Neutrophil (primary cell): ENCODE measurements at regions not wholly inside any gene's neighbourhood (a gene's known extent, or its start where the extent isn't known, plus 50 kb on each side); places are given as distances from the start of the nearest gene placed in this dataset.

ENCODE experiments used
- H3K27ac ChIP-seq: fragments of 200-600 bp; sonication (generic); 2 replicates; pipeline ENCODE4 v1.5.1; 2016; ENCODE audit warnings: mild to moderate bottlenecking, moderate library complexity
- H3K27me3 ChIP-seq: fragments of 200-600 bp; sonication (generic); 2 replicates; pipeline ENCODE4 v1.6.0; 2016; ENCODE audit warnings: mild to moderate bottlenecking
- H3K36me3 ChIP-seq: fragments of 200-600 bp; sonication (generic); 2 replicates; pipeline ENCODE4 v1.5.1; 2017
- H3K4me1 ChIP-seq, 2 experiments: fragments of 200-600 bp in 1 of 2; sonication (generic) in 1 of 2; 1 replicate in 1 of 2; 2 replicates in 1 of 2; pipeline versions ENCODE4 v1.5.1 to v1.6.1; 2013 to 2016; ENCODE audit warnings: low read depth in 1 of 2, low read length in 1 of 2, mild to moderate bottlenecking in 1 of 2, moderate library complexity in 1 of 2; ENCODE audit not compliant: control insufficient read depth in 1 of 2, insufficient read depth in 1 of 2
- H3K4me3 ChIP-seq, 2 experiments: fragments of 200-600 bp in 1 of 2; sonication (generic) in 1 of 2; 1 replicate in 1 of 2; 2 replicates in 1 of 2; pipeline ENCODE4 v1.5.1; 2013 to 2016; ENCODE audit warnings: low read depth in 1 of 2, low read length in 1 of 2, mild to moderate bottlenecking in 1 of 2, moderate library complexity in 1 of 2
- H3K9me3 ChIP-seq: fragments of 200-600 bp; sonication (generic); 2 replicates; pipeline ENCODE4 v1.5.1; 2016
- TF ChIP-seq, protein P1 (sequence below): fragments of 200-600 bp; sonication (generic); IDR thresholded peaks from 2 replicates; pipeline ENCODE4 v1.5.1; 2016; ENCODE audit warnings: antibody characterized with exemption

DNA sequence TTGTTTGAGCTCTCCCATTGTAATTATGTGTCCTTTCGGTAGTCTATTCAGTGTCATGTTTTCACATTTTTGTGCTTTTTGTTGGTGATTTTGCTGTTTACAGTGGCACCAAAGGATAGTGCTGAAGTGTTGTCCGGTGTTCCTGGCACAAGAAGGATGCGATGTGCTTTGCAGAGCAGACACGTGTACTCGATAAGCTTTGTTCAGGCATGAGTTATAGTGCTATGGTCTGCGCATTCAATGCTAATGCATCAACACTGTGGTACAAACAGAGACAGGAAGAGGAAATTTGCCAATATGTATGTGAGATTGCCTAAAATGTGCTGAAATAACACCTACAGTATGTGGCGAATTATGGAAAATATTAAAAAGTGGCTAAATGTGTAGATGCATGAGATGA lies 913.4 kb upstream of the ACO1 start:
- H3K4me3 ChIP-seq = no peak overlapping the region
- no peaks in the 10 kb centered on the region for H3K9me3 ChIP-seq
- H3K27me3 ChIP-seq = no peaks in the 10 kb centered on the region
- TF ChIP-seq, protein P1, sequence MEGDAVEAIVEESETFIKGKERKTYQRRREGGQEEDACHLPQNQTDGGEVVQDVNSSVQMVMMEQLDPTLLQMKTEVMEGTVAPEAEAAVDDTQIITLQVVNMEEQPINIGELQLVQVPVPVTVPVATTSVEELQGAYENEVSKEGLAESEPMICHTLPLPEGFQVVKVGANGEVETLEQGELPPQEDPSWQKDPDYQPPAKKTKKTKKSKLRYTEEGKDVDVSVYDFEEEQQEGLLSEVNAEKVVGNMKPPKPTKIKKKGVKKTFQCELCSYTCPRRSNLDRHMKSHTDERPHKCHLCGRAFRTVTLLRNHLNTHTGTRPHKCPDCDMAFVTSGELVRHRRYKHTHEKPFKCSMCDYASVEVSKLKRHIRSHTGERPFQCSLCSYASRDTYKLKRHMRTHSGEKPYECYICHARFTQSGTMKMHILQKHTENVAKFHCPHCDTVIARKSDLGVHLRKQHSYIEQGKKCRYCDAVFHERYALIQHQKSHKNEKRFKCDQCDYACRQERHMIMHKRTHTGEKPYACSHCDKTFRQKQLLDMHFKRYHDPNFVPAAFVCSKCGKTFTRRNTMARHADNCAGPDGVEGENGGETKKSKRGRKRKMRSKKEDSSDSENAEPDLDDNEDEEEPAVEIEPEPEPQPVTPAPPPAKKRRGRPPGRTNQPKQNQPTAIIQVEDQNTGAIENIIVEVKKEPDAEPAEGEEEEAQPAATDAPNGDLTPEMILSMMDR = no peak
- no peaks in the 10 kb centered on the region for H3K4me1 ChIP-seq
- H3K36me3 ChIP-seq = no peaks in the 10 kb centered on the region
- H3K27ac ChIP-seq = no peak overlapping the region

DNA sequence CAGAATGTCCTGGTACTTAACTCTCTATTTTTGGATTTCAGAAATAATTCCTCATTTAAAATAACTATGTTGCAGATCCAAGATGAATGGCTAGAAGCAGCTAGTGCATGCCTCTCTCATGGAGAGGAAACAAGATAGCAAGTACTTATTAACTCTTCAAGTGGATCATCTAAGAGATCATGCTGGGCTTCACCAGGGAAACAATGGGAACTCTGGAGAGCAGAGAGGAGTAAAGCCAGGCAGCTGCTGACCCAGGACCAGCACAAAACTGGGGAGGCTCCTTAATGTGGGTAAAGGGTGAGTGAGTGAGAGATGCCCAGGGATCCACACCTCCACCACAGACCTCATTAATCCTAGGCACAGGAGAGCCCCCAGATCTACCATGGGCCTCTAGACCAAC lies 897.8 kb upstream of the ACO1 start:
- Histone ChIP-seq H3K36me3 (no peaks in the 10 kb centered on the region), H3K9me3 (no peaks in the 10 kb centered on the region), H3K27ac (no peak overlapping the region), H3K4me1 (no peaks in the 10 kb centered on the region), H3K27me3 (no peaks in the 10 kb centered on the region), H3K4me3 (no peak overlapping the region)
- TF ChIP-seq, protein P1 = no peak

DNA sequence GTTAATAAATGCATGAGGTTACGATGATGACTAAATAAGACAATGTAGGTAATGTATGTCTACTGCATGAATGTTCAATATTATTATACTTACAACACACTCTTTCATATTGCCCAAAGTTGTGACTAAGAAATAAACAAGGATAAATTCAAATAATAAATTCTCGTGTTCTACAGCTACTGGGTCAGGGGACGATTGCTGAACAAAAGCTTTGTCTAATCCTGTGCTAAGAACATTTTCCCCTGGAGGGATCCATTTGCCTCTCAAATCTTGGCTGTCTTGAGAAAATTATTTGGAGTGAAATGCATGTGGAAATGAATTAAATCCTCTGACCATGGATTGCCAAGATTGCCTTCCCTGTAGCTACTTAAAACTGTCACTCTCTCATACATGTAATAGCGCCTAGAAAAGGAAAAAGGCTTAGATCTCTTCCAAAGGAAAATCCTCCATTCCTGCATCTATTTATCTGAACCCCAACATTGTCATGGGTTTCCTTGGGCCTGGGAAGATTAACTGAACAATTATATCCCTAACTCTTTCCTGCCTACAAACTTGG lies 893.8 kb upstream of the ACO1 start:
- TF ChIP-seq, protein P1 = no peak
- Histone ChIP-seq H3K4me1 (no peaks in the 10 kb centered on the region), H3K4me3 (no peak overlapping the region), H3K27ac (no peak overlapping the region), H3K9me3 (no peaks in the 10 kb centered on the region), H3K36me3 (no peaks in the 10 kb centered on the region), H3K27me3 (no peaks in the 10 kb centered on the region)

DNA sequence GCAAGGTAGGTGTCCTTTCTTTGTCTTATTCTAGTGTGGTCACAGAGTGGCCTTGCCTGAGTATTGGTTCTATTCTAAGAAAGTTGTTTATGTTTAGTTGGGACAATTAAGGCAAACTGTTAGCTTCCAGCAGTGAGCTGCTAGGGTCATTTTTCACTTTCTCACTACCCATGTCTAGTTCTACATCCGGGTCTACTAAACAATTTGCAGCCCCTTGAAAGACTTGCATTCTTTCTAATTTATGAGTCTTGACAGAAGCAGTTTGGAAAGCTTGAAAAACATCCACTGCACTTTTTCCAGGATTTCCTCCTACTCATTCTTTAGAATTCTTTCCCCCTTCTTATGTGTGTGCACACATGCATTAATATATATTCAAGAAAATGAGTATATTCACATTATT lies 892.2 kb upstream of the ACO1 start:
- H3K27me3 ChIP-seq = no peaks in the 10 kb centered on the region
- H3K27ac ChIP-seq = no peak overlapping the region
- H3K36me3 ChIP-seq = no peaks in the 10 kb centered on the region
- H3K4me1 ChIP-seq = no peaks in the 10 kb centered on the region
- no peaks in the 10 kb centered on the region for H3K9me3 ChIP-seq
- H3K4me3 ChIP-seq = no peak overlapping the region
- TF ChIP-seq, protein P1 = no peak

DNA sequence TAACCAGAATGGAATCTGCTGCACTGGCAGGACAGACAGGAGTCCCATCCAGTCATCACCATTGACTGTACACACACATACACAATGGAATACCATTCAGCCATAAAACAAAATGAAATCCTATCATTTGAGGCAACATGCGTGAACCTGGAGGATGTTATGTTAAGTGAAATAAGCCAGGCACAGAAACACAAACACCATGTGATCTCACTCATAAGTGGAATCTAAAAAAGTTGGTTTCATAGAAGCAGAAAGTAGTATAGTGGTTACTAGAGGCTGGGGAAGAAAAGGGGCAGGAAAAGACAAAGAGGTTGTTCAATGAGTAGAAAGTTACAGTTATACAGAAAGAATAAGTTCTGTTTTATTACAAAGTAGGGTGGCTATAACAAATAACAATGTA lies 884.0 kb upstream of the ACO1 start:
- no peaks in the 10 kb centered on the region for H3K4me1 ChIP-seq
- H3K27me3 ChIP-seq = no peaks in the 10 kb centered on the region
- no peaks in the 10 kb centered on the region for H3K9me3 ChIP-seq
- H3K27ac ChIP-seq = no peak overlapping the region
- no peaks in the 10 kb centered on the region for H3K36me3 ChIP-seq
- no peak overlapping the region for H3K4me3 ChIP-seq
- TF ChIP-seq, protein P1 = no peak

DNA sequence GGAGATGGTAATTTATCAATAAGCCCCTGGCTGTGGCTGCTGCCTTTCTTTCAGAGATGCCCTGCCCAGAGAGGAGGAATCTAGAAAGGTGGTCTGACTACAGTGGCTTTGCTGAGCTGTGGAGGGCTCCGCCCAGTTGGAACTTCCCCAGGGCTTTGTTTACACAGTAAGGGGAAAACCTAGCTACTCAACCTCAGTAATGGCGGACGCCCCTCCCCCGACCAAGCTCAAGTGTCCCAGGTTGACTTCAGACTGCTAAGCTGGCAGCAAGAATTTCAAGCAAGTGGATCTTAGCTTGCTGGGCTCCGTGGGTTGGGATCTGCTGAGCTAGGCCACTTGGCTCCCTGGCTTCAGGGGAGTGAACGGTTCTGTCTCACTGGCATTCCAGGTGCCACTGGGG lies 865.4 kb upstream of the ACO1 start:
- Histone ChIP-seq H3K36me3 (no peaks in the 10 kb centered on the region), H3K9me3 (no peaks in the 10 kb centered on the region), H3K4me1 (no peaks in the 10 kb centered on the region), H3K27ac (no peak overlapping the region), H3K27me3 (no peaks in the 10 kb centered on the region), H3K4me3 (no peak overlapping the region)
- TF ChIP-seq, protein P1 = no peak
